GM12872 (cell line): ENCODE measurements at regions not wholly inside any gene's neighbourhood (a gene's known extent, or its start where the extent isn't known, plus 50 kb on each side); places are given as distances from the start of the nearest gene placed in this dataset.

Experiments used
- TF ChIP-seq, protein P1 (sequence below): IDR thresholded peaks from 3 replicates; pipeline ENCODE4 v1.5.1; 2011; ENCODE audit warnings: low read depth, mild to moderate bottlenecking, low read length, moderate library complexity; ENCODE audit not compliant: insufficient read depth

DNA sequence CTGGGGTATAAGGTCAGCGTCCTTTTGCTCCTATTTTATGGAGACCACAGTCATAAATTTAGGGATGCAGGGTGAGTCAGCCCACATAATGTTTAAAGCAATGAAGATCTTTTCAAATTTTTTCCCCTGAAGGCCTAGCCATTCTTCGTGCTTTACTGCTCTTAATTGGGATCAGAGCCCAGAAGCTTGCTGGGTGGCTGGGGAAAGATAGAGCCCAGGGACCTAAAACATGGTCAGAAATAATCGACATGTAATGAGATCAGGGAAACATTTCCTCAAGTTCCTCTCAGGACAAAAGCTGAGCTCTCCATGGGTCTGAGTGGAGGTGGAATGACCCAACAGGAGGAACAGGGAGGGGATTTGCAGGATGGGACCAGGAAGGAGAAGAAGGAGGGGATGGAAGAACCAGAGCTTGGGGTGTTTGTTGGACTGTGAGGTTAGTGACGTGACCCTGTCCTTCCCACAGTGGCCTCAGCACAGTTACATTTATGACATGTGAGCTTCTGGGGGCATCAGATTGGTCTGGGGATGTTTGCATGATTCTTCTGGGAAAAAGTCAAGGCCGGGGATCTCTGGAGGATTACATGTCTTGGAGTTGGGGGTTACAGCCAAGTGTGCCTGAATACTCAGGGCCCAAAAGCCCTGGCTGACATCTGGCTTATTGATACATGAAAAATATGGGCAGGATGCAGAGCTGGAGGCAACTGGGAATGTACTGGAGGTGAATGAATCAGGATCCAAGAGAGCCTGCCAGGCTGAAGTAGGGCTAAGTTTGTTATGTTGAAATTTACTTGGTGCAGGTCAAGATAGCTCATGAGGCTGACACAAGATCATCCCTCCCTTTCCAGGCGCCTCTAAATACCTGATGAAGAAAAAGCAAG, 477.9 kb downstream of the RPS24 start:
- TF ChIP-seq, protein P1, sequence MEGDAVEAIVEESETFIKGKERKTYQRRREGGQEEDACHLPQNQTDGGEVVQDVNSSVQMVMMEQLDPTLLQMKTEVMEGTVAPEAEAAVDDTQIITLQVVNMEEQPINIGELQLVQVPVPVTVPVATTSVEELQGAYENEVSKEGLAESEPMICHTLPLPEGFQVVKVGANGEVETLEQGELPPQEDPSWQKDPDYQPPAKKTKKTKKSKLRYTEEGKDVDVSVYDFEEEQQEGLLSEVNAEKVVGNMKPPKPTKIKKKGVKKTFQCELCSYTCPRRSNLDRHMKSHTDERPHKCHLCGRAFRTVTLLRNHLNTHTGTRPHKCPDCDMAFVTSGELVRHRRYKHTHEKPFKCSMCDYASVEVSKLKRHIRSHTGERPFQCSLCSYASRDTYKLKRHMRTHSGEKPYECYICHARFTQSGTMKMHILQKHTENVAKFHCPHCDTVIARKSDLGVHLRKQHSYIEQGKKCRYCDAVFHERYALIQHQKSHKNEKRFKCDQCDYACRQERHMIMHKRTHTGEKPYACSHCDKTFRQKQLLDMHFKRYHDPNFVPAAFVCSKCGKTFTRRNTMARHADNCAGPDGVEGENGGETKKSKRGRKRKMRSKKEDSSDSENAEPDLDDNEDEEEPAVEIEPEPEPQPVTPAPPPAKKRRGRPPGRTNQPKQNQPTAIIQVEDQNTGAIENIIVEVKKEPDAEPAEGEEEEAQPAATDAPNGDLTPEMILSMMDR: no peak

- TF ChIP-seq, protein P1: no peak
Measured at GRCh38 chr10:78512205-78512550, 478.5 kb downstream of the RPS24 start.

DNA sequence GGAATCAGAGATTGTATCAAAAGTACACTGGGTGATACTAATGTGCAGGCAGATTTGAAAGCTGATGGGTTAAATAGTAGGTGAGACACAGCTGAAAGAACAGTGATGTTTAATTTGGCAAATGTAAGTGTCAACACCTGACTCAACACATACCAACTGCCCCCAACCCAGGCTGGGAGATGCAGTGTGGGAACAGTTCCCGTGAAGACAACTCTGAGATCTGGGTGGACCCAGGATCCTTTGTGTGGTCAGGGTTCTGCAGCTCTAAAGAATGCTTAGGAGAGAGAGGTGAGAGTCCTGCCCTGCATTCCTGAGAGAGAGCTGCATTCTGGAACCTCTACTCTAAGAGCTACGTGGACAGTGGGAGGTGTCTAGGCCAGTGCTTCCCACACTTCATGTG, 479.7 kb downstream of the RPS24 start:
- TF ChIP-seq, protein P1: no peak

DNA sequence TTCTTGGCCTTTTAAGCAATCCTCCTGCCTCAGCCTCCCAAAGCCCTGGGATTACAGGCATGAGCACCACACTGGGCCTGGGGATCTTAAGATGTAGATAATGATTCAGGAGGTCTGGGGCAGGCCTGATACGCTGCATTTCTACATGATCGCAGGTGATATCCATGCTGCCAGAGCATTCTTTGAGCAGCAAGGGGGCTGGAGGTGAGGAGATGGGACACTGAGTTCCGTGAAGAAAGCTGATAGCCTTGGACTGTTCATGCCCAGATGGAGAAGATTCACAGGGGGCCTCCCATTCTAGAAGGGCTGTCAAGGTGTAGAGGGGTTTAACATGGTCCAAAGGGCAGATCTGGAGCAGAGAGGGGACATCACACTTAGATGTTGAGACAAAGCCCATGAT, 480.3 kb downstream of the RPS24 start:
- TF ChIP-seq, protein P1: no peak

DNA sequence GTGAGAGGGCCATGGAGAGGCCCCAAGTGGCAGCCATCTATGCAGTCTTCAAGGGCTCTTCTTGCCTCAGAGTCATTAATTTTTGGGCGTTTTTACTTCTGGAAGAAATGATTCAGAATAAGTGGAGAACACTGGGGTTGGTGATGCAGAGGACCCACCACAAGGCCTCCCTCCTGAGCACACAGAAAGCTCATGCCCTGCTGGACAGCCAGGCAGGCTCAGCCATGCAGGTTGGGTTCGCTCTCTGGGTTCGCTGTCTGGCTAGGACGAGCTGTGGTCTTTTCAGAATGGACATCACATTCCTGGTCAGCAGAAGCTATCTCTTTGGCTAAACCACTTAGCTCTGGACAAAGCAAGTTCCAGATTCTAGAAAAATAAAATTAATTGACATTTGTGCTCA, 480.8 kb downstream of the RPS24 start:
- TF ChIP-seq, protein P1: no peak

- TF ChIP-seq, protein P1: no peak
Measured at GRCh38 chr10:78515038-78515872, 481.6 kb downstream of the RPS24 start.

- TF ChIP-seq, protein P1: no peak
Measured at GRCh38 chr10:78515873-78516153, 482.1 kb downstream of the RPS24 start.
